Endothelial cell of hepatic sinusoid (primary cell): ENCODE measurements at regions not wholly inside any gene's neighbourhood (a gene's known extent, or its start where the extent isn't known, plus 50 kb on each side); places are given as distances from the start of the nearest gene placed in this dataset.
"Not testable (repeated sequence)": the region's sequence is repeated elsewhere in the genome, so short reads cannot be mapped to it uniquely, and the experiment has no call there.

Source experiments
- in situ Hi-C: cut with HindIII; loops from 2 replicates; pipeline ENCODE4 v1.10.0; 2017; ENCODE audit warnings: low sequenced_read_pairs

GRCh38 chr9:89945133-89945532 lies 340.3 kb downstream of the GADD45G start:
- in situ Hi-C loops, result no loop called here

- in situ Hi-C loops, result no loop called here
These were observed 341.9 kb downstream of the GADD45G start for GRCh38 chr9:89946741-89947140.

GRCh38 chr9:89949111-89949510 lies 344.3 kb downstream of the GADD45G start:
- in situ Hi-C loops, result no loop called here

GRCh38 chr9:89951675-89952074 lies 346.9 kb downstream of the GADD45G start:
- in situ Hi-C loops, result no loop called here

DNA sequence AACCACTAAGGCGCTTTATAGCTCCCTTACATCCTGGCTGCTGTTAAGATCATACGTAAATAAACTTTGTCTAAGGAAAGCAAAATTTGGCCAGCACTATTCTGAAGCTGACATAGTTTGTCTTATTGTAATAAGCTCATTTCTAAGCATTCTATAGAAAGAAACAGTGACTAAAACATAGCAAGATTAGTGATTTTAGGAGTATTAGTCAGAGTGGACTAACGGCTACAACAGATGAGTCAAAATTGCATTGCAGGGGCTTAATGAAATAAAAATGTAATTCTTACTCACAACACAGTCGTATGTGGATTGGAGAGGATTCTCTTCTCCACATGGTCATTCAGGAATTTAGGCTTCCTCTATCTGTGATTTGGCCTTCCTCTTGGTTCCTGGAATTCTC lies 347.6 kb downstream of the GADD45G start:
- in situ Hi-C loops, result no loop called here

- in situ Hi-C loops, result not testable (repeated sequence)
These were observed 348.5 kb downstream of the GADD45G start for GRCh38 chr9:89953263-89953662.

DNA sequence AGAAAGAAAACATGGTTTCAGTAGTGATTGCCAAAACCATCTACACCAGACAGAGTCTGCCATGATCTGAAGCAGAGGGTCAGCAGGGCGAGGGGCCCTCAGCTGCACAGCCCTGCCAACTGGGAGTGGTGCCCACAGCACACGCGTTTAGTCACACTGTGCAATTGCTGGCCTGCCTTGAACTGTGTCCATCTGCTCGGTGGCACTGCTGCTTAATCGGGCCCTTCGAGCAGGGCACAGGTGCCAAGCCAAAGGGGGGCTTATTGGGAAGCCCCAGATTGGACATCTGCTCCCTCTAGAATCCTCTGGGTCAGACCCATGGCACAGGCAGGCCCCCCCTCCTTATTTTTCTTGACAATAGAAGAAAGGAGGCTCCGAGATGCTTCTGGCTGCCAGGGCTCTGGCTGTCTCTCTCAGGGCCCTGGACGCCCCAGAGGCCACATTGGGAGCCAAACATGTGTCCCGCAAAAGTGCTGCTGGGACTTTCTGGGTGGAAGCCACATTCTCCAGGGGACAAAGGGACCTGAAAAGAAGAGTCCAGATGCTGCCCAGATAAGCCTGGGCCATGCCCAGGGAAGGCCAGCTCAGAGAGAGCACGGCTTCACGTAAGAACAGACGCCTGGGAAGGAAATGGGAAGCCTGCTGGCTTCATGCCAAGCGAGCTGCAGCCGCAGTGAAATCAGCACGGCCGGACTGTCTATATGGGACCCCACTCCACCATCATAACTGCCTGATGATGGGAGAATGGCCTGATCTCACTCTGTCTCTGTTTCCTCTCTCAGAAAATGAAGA lies 349.2 kb downstream of the GADD45G start:
- in situ Hi-C loops, result no loop called here

DNA sequence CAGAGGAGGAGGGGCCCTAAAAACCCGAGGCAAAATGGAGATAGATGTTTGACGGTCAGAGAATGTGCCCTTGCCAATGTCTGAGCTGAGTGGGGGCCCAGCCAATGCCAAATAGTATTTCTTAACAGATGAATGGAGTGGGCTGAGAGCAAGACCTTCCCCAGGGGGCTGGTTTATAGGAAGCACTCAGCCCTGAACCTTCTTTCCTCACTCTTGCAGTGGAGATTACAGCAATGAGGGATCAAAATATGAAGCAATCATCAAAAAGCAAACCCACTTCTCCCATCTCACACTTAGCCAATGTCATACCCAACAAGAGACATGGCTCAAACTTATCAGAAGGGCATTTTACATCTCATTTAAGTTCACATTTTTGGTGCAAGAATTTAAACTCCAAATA lies 350.3 kb downstream of the GADD45G start:
- in situ Hi-C loops, result no loop called here

- in situ Hi-C loops, result no loop called here
These were observed 350.8 kb downstream of the GADD45G start for GRCh38 chr9:89955626-89956025.

DNA sequence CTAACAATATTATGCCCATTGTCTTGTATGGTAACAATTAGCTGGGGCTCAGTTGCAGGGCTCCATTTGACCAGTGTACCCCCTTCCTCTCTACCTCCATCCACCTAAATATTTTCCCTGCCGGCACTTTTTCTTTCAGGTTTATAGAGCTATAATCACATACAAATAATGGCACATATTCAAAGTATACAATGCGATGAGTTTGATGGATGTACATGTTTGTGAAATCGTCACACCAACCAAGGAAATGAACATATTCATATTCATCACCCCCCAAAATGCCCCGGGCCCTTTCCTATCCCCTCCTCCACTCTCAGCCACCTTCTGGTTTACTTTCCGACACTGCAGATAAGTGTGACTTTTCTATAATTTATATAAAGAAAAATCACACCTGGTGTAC lies 351.5 kb downstream of the GADD45G start:
- in situ Hi-C loops, result no loop called here

DNA sequence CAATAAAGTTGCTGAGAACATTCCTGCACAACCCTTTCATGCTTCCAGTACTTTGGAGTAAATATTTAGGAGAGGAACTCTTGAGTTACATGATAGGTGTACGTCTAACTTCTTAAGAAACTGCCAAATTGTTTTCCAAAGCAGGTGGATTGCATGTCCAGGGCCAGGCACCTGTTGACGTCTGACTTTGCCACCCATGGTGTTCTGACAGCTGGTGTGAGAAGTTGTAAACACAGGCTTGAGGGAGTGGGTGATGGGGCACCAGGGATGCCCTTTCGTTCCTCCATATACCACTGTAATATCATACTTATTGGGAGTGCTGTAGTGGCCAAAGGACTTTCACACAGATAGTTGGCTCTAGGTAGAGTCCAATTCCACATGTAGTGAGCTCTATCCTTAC lies 352.1 kb downstream of the GADD45G start:
- in situ Hi-C loops, result no loop called here

- in situ Hi-C loops, result no loop called here
These were observed 353.3 kb downstream of the GADD45G start for GRCh38 chr9:89958086-89958485.

GRCh38 chr9:89961616-89962341 lies 357.0 kb downstream of the GADD45G start:
- in situ Hi-C loops, result no loop called here

DNA sequence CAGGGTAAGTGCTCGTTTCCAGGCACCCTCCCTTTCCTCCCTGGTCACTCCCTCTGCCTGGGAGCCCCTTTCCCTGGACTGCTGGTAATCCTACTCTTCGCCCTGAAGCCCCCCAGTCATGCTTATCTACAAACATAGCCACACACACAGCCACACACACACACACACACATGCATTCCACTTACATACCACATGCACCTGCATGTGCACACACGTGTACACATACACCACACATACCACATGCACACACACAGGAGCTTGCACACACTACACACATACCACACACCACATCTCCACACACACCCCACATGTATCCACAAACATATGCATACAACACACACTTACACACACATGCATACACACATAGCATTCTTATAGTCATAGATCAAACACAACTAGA lies 358.5 kb downstream of the GADD45G start:
- in situ Hi-C loops, result no loop called here

- in situ Hi-C loops, result no loop called here
These were observed 362.7 kb downstream of the GADD45G start for GRCh38 chr9:89967527-89967926.

DNA sequence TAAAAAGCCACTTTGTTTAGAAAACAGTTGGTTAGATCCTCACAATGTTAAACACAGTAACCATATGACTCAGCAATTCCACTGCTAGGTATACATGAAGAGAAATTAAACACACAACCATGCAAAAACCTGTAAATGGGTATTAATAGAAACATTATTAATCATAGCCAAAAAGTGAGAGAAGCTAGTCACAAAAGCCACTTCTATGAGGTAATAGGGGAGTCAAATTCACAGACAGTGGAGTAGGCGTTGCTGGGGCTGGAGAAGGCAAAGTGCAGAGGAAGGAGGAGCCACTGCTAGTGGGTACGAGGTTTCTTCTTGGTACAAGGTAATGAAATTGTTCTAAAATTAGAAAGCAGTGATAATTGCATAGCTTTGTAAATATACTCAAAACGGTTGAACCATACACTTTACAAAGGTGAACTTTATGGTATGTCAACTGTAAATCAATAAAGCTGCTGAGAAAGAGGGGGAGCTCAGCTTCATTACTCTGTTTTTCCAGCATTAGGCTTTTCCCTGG lies 364.4 kb downstream of the GADD45G start:
- in situ Hi-C loops, result no loop called here

DNA sequence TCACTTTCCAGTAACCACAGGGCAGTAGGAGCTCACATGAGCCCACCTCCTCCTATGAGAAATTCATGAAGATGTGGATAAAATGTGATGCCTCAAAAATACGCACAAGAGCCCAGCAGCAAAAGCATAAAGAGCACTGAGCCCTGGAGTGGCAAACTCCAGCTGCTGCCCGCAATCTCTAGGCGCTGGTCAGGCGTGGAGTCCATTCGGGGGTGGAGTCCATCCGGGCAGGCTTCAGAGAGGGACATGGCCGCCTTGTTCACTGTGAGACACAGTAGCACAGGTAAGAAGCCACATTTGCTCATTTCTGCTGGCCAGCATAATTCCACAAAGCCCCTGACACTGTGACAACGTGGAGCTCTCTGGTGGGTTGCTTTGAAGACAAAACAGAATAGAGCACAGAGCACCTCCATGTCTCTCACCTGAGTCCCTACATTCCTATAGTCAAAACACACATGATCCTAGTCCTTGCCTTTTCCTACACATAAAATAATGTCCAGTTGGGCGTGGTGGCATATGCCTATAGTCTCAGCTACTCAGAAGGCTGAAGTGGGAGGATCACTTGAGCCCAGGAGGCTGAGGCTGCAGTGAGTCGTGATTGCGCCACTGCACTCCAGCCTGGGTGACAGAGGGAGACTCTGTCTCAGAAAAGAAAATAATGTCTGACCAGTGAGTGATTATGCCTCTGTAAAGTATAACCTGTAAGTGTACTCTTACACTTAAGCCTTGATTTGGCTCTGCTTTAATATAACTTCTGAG lies 365.2 kb downstream of the GADD45G start:
- in situ Hi-C loops, result no loop called here

GRCh38 chr9:89970701-89971100 lies 365.9 kb downstream of the GADD45G start:
- in situ Hi-C loops, result no loop called here

- in situ Hi-C loops, result no loop called here
These were observed 367.7 kb downstream of the GADD45G start for GRCh38 chr9:89972535-89972934.

GRCh38 chr9:89974582-89974981 lies 369.8 kb downstream of the GADD45G start:
- in situ Hi-C loops, result no loop called here

GRCh38 chr9:89975024-89975423 lies 370.2 kb downstream of the GADD45G start:
- in situ Hi-C loops, result no loop called here
